ENCODE measurements at regions not wholly inside any gene's neighbourhood (a gene's known extent, or its start where the extent isn't known, plus 50 kb on each side); places are given as distances from the start of the nearest gene placed in this dataset.

GRCh38 chr16:88320947-88321634 is 61.7 kb upstream of the ZNF469 start:
- no peak for TF ChIP-seq CTCF (IDR thresholded peaks at IDR 0.05; ENCODE audit: insufficient read depth, low read length)
- TF ChIP-seq POLR2AphosphoS5 (IDR thresholded peaks at IDR 0.05; ENCODE audit: low read depth) = no peak
